Cardiac muscle cell (in vitro differentiated cells and primary cell): ENCODE measurements at regions not wholly inside any gene's neighbourhood (a gene's known extent, or its start where the extent isn't known, plus 50 kb on each side); places are given as distances from the start of the nearest gene placed in this dataset.
A peak's percentile ranks its signal among the peaks of the same experiment; 100 is the strongest.
"Not testable (repeated sequence)": the region's sequence is repeated elsewhere in the genome, so short reads cannot be mapped to it uniquely, and the experiment has no call there.

Experiments
- DNase-seq, 2 donors: peaks; one replicate each; pipeline versions ENCODE4 v3.0.0 to v3.0.0-alpha.2; 2010 to 2017; ENCODE audit warnings: low read depth in 1 of 2, low spot score in 1 of 2
- H3K27ac ChIP-seq: fragments of 200-600 bp; sonication (generic); 2 replicates; pipeline ENCODE4 v1.5.1; 2016
- H3K27me3 ChIP-seq: fragments of 200-600 bp; sonication (generic); 2 replicates; pipeline ENCODE4 v1.6.0; 2016; ENCODE audit warnings: control low read depth
- H3K36me3 ChIP-seq: fragments of 200-600 bp; sonication (generic); 2 replicates; pipeline ENCODE4 v1.5.1; 2016; ENCODE audit warnings: control low read depth
- H3K4me1 ChIP-seq: fragments of 200-600 bp; sonication (generic); 2 replicates; pipeline ENCODE4 v1.8.1; 2017; ENCODE audit warnings: low read depth, mild to moderate bottlenecking, mixed run types
- H3K4me3 ChIP-seq: fragments of 200-600 bp; sonication (generic); 2 replicates; pipeline ENCODE4 v1.5.1; 2016; ENCODE audit warnings: mild to moderate bottlenecking
- H3K9me3 ChIP-seq: fragments of 200-600 bp; sonication (generic); 2 replicates; pipeline ENCODE4 v1.5.1; 2017; ENCODE audit warnings: low read depth, mild to moderate bottlenecking, control low read depth
- TF ChIP-seq, protein P1 (sequence below): IDR thresholded peaks from 2 replicates; pipeline ENCODE4 v1.5.1; 2012; ENCODE audit warnings: low read depth, mild to moderate bottlenecking, low read length

DNA sequence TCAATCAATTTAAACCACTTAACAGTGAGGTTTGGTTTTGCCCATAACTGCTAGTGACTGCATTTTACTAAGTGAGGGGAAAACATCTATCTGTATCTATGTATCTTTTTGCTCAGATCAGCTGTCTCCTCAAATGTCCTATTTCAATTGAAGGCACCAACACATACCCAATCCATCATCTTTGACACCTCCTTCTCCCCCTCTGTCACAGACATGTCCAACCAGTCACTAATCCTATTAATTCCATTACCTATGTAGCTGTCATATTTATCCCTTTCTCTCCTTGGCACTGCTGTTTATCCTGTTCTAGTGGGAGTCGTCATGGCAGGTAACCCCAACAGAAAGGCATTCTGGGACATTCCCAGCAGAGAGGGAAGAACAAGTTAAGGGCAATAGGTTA is 975.2 kb upstream of the AUTS2 start:
- no peak for DNase-seq
- Histone ChIP-seq H3K4me1 (no peaks in the 10 kb centered on the region), H3K9me3 (no peaks in the 10 kb centered on the region), H3K36me3 (no peaks in the 10 kb centered on the region), H3K4me3 (no peak overlapping the region), H3K27me3 (no peaks in the 10 kb centered on the region), H3K27ac (no peak overlapping the region)
- TF ChIP-seq, protein P1, sequence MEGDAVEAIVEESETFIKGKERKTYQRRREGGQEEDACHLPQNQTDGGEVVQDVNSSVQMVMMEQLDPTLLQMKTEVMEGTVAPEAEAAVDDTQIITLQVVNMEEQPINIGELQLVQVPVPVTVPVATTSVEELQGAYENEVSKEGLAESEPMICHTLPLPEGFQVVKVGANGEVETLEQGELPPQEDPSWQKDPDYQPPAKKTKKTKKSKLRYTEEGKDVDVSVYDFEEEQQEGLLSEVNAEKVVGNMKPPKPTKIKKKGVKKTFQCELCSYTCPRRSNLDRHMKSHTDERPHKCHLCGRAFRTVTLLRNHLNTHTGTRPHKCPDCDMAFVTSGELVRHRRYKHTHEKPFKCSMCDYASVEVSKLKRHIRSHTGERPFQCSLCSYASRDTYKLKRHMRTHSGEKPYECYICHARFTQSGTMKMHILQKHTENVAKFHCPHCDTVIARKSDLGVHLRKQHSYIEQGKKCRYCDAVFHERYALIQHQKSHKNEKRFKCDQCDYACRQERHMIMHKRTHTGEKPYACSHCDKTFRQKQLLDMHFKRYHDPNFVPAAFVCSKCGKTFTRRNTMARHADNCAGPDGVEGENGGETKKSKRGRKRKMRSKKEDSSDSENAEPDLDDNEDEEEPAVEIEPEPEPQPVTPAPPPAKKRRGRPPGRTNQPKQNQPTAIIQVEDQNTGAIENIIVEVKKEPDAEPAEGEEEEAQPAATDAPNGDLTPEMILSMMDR = no peak

GRCh38 chr7:68627247-68627864 is 970.9 kb upstream of the AUTS2 start:
- Histone ChIP-seq H3K36me3 (no peaks in the 10 kb centered on the region), H3K4me3 (no peak overlapping the region), H3K27me3 (no peaks in the 10 kb centered on the region), H3K9me3 (no peaks in the 10 kb centered on the region), H3K27ac (no peak overlapping the region), H3K4me1 (no peaks in the 10 kb centered on the region)
- TF ChIP-seq, protein P1 = no peak
- peak in 1 of 2 donors; percentile 24 for DNase-seq

DNA sequence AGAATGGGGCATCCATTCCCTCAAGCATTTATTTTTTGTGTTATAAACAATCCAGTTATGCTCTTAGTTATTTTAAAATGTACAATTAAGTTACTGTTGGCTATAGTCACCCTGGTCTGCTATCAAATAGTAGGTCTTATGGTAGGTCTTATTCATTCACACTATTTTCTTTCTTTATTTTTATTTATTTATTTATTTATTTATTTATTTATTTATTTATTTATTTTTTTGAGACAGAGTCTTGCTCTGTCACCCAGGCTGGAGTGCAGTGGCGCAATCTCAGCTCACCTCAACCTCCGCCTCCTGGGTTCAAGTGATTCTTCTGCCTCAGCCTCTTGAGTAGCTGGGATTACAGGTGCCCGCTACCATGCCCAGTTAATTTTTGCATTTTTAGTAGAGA is 967.4 kb upstream of the AUTS2 start:
- not testable (repeated sequence) for H3K27ac ChIP-seq, DNase-seq, H3K36me3 ChIP-seq, H3K4me1 ChIP-seq, H3K9me3 ChIP-seq, H3K4me3 ChIP-seq, H3K27me3 ChIP-seq

DNA sequence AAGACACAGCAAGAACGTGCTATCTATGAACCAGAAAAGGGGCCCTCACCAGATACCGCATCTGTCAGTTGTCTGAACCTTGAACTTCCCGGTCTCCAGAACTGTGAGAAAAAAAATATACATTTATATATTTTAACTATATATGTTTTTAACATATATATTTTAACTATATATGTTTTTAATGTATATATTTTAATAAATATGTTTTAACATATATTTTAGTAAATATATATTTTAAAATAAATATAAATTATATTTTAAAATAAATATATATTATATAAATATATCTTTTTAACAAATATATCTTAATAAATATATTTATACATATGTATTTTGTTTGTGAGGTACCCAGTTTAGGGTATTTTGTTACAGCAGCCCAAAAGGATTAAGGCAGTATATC is 958.2 kb upstream of the AUTS2 start:
- H3K36me3 ChIP-seq = no peaks in the 10 kb centered on the region
- H3K27me3 ChIP-seq = no peaks in the 10 kb centered on the region
- no peak overlapping the region for H3K4me3 ChIP-seq
- no peaks in the 10 kb centered on the region for H3K9me3 ChIP-seq
- DNase-seq = no peak
- no peak overlapping the region for H3K27ac ChIP-seq
- no peaks in the 10 kb centered on the region for H3K4me1 ChIP-seq
- TF ChIP-seq, protein P1 = no peak

GRCh38 chr7:68642727-68643126 is 955.5 kb upstream of the AUTS2 start:
- Histone ChIP-seq H3K4me3 (no peak overlapping the region), H3K27ac (no peak overlapping the region), H3K36me3 (no peaks in the 10 kb centered on the region), H3K27me3 (no peaks in the 10 kb centered on the region), H3K9me3 (no peaks in the 10 kb centered on the region), H3K4me1 (no peaks in the 10 kb centered on the region)
- DNase-seq = no peak
- TF ChIP-seq, protein P1 = no peak

DNA sequence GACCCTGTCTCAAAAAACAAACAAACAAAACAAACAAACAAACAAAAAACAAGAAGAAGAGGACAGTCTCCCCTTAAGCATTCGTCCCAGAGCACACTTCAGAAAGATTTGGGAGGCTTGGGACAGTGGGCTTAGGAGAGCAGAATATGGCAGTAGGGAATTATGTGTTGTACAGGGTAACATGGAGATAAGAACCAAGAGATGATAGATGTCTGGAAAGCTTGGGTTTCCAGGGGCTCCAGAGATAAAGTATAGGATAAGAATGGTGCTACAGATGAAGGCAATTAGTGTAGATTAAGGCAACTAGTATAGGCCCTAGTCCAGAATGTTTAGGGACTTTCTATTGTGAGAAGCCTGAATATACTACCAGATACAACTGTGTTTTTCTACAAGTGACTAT is 934.9 kb upstream of the AUTS2 start:
- TF ChIP-seq, protein P1 = no peak
- Histone ChIP-seq H3K9me3 (no peaks in the 10 kb centered on the region), H3K4me3 (no peak overlapping the region), H3K4me1 (no peaks in the 10 kb centered on the region), H3K36me3 (no peaks in the 10 kb centered on the region), H3K27me3 (no peaks in the 10 kb centered on the region), H3K27ac (no peak overlapping the region)
- no peak for DNase-seq
